Fibroblast of the conjunctiva (primary cell): ENCODE measurements at regions not wholly inside any gene's neighbourhood (a gene's known extent, or its start where the extent isn't known, plus 50 kb on each side); places are given as distances from the start of the nearest gene placed in this dataset.
"Not testable (repeated sequence)": the region's sequence is repeated elsewhere in the genome, so short reads cannot be mapped to it uniquely, and the experiment has no call there.

Experiments used
- DNase-seq: peaks from one replicate; pipeline ENCODE4 v3.0.0-alpha.2; 2010; ENCODE audit warnings: low read depth

DNA sequence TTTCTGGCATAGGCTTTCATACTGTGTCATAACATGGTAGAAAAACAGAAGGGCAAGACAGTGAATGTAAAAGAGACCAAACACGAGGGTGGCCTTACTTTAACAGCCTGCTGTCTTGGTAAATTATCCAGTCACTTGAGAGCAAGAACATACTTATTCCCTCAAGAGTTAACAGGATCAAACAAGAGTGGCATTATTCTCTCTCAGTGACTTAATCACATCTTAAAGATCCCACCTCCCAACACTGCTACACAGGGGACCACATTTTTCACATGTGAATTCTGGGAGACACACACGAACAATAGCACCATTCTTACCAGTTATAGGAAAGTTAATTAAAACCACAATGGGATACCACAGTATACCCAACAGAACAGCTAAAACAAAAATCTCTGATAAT is 898.0 kb upstream of the C9orf72 start:
- DNase-seq: no peak

DNA sequence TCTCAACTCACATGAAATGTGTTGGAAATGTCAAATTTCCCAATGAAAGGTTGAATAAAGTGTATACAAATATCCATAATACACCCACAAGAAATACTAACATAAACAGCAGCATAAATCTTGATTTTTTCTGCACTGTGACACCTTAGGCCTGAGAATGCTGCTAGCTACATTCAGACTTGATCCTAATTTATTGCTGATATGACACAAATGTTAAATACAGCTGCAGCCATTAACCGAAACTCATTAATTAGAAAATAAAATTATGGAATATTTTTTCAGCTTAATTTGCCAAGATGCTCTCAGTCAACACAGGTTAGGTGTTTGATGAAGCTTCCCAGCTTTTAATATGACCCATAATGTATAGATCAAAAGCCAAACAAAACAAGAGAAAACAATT is 914.3 kb upstream of the C9orf72 start:
- no peak for DNase-seq

DNA sequence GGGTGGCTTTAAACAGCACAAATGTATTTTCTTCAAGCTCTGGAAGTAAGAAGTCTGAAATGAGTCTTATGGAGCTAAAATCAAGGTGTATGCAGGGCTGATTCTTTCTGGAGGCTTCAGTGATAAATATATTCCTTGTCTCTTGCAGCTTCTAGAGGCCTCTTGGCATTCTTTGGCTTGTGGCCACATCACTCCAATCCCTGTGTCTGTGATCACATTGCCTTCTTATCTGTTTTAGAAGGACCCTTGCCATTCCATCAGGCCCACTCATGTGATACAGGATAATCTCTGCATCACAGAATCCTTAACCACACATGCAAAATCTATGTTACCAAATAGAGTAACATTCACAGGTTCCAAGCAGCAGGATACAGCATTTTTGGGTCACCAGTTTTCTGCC is 917.8 kb upstream of the C9orf72 start:
- DNase-seq: no peak

DNA sequence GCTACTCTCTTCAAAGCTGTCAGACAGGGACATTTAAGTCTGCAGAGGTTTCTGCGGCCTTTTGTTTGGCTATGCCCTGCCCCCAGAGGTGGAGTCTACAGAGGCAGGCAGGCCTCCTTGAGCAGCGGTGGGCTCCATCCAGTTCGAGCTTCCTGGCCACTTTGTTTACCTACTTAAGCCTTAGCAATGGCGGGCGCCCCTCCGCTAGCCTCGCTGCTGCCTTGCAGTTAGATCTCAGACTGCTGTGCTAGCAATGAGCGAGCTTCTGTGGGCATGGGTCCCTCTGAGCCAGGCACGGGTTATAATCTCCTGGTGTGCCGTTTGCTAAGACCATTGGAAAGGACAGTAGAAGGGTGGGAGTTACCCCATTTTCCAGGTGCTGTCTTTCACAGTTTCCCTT is 924.9 kb upstream of the C9orf72 start:
- not testable (repeated sequence) for DNase-seq

DNA sequence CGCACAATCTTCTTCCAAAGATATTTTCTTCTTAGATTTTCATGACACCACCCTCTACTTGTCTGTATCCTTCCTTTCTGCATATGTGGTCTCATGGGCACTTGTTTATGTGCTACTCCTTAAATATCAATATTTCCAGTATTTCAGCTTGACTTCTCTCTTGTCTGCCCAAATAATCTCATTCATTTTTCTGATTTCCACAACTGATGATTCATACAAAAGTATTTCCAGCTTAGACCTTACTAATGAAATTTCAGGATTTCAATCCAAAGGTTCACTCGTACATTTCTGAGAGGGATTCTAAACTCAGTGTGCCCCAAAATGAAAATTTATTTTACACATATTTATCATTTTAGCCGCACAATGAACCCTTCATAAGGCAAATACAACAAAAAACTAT is 928.9 kb upstream of the C9orf72 start:
- DNase-seq: no peak

DNA sequence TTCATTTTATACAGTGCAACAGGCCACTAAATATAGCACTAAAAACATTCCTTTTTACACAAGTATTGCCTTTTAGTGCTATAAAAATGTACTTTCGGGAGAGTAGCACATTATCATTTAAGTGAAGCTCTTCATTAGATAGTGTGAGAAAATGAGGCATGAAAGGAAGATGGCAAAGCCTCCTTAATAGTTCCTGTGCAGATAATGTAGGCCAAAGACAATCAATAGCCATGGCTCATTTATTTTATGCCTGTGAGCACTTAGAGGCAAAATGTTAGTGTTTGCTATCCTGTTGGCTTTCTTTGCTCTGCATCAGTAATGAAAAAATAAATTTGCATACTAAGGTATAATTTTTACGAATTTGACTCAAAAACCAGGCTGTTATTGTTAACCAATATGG is 929.5 kb upstream of the C9orf72 start:
- DNase-seq: no peak

DNA sequence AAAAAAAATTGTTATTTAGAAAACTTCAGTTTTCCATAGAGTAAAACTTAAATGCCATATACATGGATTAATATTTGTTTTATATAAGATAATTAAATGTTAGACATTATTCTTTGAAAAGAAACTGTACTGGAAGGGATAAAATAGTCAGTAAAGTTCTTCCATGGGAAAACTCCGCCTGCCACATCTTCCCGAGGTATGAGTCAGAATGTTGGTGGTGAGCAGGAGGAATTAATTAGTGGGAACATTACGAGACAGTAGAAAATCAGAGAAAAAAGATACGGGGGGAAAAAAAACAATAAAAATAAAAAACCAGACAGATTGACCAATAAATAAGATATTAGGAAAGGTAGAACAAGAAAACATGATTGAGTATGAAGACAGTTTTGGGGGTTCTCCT is 930.3 kb upstream of the C9orf72 start:
- no peak for DNase-seq

DNA sequence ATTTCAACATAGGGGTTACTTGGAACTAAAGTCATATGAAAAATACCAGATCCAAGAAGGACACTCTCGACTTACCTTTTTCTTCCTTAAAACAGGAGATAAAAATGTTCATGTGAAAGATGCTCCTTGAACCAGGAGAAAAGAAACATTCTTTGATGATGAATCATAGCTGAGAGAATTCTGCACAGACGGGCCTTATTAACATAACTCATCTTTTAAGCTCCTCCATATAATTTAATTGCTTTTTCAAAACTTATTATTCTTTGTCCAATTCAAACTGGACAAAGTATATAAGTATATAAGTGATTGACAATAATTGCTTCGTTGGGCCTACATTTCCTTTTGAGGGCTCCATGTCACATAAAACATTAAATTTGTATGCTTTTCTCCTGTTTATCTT is 945.2 kb upstream of the C9orf72 start:
- DNase-seq: no peak

DNA sequence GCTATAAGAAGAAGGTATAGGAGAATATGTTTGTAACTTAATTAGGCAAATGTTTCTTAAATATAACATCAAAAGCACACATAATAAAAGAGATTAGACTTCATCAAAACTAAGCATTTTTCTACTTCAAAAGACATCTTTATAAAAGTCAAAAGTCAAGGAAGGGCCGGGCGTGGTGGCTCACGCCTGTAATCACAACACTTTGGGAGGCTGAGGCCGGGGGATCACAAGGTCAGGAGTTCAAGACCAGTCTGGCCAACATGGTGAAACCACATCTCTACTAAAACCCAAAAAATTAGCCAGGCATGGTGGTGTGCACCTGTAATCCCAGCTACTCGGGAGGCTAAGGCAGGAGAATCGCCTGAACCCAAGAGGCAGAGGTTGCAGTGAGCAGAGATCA is 951.0 kb upstream of the C9orf72 start:
- DNase-seq: not testable (repeated sequence)

DNA sequence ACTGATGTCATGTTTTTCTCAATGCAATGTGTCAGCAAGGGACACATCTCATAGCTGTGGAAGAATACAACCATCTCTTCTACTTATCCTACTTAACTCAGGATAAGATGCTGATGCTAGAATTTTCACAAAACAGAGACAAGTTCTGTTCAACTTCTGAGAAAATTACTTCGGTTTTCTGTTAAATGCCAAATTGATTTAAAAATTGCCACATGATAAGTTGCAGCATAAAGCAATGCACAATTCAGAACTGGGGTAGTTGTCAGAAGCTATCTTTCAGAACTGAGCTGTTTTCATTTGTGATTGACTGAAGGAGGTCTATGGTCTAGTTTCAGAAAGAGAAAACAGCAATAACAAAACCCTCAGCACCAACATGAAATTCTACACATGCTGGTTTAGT is 954.8 kb upstream of the C9orf72 start:
- no peak for DNase-seq

DNA sequence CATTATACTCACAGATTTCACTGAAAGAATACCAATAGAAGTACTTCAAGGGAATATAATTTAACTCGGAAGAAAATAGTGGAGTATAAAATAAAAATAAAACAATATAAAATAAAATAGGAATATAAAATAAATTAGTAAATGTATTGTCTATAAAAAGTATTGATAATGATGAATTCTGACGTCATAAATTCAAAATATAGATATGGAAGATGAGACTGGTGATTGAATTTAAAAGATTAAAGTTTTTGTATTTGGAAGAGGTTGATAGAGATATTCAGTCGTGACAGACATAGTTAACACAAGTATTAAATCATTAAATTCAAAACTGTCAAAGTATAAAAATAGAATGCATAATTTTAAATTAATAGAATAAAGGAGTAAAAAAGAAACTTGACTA is 964.9 kb upstream of the C9orf72 start:
- no peak for DNase-seq

DNA sequence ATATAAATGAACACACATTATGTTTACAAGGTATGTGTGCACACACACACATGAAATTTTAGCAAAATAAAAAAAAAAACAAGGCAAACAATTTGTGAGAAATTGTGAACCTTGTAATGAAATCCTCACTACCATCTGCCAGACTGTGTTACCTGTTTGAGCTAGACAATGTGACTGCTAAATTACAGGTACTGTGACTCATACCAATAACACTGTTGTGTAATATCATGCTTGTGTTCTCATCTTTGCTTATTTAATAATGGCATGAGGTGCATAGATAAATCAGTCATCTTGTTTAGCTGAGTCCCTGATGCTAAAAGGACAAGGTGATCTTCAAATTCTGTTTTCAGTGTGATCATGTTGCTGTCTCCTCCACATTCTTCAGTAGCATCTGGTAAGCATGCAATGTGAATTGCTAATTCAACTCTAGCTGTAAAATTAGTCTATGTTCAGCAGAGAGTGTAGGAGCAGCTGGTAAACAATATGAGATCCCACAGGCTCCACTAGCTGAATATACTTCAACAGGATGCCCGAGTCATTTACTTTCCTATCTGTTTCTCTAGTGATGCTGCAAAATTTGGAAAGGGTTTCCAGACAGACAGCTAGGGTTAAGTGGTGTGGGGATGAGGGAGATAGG is 966.3 kb upstream of the C9orf72 start:
- DNase-seq: no peak

DNA sequence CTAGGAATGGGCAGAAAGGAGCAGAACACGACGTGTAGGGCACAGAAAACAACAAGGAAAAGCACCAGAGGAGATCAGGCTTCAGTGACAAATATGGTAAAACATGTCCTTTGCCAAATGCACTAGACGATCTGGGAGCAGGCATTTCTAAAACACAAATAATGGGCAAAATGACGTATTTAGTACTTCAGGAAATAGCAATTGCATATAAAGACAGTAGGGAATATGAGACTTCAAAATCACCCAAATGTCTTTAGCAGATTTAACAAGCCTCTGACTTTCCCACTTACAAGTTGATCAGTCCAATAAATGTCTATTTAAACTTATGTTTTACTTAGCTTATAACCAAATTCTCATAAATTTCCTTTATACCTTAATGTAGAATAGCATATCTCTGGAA is 969.6 kb upstream of the C9orf72 start:
- no peak for DNase-seq

DNA sequence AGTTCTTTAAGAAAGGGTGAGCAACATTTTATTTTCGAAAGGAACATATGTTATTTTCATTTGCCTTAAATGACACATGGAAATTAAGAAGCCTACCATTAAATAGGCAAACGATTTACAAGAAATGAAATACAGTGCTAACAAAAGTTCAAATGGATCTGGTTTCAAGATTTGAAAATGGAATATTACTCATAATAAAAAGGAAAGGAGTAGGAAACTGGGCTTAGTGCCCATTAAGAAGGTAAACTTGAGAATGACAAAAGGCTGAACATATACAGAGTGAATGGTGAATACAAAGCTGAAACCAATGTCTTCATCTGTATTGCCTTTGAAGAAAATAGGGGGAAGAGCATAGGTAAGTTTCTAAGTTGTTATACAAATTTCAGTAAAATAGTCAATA is 974.2 kb upstream of the C9orf72 start:
- DNase-seq: no peak

DNA sequence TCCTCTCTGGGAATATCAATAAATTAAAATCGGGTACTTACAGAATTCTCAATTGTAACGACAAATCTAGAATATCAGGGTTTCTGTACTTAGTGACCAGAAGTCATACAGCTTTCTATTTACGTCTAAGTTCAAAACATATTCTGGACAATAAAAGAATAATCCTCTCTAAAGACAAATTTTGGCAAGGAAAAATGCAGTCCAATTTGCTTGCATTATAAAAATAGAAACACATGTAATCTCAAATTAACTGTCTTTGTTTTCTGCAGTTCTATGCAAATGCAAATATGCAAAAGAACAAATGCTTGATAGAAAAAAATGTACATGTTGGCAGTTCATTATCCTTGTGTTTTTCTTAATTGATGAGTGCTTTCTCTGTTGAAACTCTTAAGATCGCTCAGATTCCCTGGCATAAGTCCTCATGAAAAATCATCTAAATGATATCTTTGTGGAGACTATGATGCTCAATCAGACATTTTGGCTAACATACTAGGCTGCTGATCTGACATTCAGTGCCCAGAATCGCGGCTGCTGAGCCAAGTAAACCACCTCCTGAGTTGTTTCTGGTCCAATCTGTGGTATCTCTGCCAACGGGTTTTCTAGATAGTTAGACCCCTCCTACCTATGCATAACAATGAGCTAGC is 990.1 kb upstream of the C9orf72 start:
- no peak for DNase-seq

DNA sequence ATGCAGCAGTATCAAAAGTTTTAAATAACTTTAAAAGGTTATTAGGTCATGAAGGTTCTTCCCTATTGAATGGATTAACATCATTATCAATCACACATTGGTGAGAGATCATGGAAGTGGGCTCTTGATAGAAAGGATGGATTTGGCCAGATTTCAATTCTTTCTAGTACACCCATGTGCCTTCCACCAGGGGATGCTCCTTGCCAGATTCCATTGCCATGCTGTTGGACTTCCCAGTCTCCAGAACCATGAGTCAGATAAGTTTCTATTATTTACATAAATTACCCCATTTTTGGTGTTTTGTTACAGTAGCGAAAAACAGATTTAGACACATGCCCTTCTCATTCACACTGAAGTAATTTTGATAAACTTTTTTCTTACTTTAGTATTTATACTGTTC is 1010.6 kb upstream of the C9orf72 start:
- DNase-seq: no peak

DNA sequence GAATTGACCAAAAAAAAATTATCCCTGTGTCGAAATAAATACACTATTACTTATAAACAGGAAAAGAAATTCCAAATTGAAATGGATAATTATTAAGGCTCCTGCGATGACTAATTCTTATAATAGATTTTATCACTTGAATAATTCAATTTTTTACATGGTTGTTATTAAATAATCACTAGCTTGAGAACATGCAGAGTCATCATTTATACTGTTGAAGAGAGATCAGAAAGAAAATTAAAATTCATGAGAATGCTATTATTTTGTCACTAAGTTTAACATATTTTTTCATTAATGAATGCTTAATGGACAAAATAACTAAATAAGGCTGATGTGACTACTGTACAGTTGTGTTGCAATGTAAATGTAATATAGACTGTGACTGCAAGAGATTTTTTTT is 1011.3 kb upstream of the C9orf72 start:
- DNase-seq: no peak

DNA sequence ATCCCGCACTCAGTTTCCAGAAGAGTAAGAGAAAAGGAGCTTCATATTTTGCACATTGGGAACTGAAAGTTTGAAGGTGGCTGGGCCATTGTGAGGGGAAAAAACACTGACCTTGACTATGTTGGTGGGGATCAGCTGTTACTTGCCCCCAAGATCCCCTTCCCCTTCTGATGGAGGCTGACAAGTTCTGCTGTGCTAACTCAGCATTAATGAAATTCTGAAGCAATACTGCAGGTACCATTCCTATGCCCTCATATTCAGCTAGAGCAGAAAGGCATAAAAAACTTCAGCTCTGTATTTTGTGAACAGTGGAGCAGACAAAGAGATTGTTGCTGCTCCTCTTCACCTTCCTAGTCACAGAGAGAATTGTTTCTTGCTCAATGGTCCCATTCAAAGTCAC is 1013.8 kb upstream of the C9orf72 start:
- no peak for DNase-seq

DNA sequence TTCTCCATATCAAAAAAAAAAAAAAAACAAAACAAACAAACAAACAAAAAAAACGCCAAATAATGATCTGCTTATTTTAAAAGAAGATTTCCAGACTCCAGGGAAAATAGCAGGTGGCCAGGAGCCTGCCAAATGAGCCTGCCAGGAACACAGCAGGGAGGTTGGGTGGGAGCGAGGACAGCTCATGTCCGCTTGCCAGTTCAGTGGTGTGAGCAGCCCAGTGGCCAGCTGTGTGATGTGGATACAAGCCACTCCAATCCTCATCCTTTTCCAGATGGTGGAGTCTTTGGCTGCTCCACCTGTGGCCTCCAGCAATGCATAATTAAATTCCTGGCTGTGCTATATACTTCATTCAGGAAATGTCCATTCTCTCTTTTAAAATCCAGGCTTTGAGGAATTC is 1025.1 kb upstream of the C9orf72 start:
- DNase-seq: no peak

DNA sequence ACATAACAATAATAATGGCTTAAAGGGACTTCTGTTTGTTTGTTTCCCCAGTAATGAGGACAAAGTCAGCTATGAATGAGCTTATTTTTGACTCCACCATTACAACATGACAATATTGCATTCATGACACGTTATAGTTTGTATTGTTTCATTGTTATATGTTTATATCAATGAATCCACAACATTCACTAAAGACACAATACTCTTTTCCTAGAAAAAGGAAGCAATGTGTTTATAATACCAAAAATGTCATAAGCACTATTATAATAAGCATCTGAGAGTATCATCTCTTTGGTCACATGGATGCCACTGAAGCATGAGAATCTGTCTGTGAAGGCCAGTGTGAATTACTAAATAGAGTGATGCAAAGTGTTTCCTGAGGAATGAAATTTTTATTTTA is 1026.9 kb upstream of the C9orf72 start:
- DNase-seq: no peak

DNA sequence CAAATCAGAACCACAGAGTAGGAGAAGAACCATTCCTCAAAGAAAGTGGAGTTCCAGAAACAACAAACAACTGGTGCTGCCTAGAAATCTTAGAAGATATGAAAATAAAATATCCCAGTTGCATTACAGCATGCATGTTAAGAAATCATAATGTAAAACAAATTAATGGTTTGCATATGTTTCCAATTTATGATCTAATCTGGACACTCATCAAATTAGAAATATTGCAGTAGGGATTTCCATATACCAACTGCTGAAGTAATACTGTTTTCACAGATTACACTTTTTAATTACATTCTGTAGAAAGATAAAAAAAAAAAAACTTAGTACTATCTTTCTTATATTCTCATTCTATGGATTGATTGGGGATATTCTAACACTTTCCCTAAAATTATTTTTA is 1034.6 kb upstream of the C9orf72 start:
- no peak for DNase-seq

DNA sequence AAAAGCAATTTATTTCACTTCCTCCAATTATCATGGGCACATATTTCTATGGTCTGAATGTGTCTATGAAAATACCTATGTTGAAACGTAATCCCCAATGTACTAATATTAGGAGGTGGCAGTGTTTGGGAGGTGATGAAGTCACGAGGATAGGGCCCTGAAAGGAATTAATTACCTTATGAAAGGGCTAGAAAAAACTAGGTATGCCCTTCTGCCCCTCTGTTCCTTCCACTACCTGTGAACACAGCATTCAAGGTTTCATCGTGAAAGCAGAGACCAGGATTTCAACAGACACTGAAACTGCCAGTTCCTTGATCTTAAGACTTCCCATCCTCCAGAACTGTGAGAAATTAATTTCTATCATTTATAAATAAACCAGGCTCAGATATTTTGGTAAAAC is 1037.1 kb upstream of the C9orf72 start:
- DNase-seq: no peak

DNA sequence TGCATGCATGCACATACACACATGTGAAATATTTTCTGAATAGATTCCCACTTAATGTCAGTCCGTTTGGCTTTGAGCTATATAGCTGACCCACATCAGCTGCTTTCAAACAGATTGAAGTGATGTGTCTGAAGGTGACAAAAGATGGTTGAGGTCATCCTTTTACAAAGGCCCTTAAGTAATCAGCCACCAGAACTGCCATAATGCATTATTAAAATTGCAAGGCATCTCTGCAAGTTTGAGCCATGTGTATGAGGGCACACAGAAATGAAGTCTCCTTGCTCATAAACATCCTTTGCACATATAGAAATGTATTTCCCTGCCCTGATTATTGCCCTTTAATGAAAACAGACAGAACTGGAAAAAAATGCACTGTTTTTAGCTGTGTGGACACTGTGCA is 1043.0 kb upstream of the C9orf72 start:
- no peak for DNase-seq

DNA sequence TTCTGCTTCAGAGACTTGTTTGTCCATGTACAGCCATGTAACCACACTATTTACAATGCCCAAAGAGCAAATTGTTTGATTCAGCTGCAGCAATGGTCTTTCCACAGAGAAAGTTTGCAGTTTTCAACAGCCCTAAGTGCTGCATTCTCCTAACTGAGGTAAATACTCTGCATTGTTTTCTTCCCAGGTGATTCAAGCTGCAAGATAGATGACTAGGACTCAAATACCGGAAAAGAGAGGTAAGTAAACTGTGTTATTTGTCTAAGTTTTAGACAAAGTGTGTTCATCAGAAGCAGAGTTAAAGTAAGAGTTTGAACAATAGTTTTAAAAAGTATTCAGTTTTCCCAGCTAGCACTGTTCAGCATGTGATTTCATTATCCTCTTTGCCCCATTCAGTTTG is 1046.7 kb upstream of the C9orf72 start:
- DNase-seq: no peak
